Endothelial cell of umbilical vein (primary cell): ENCODE measurements at regions not wholly inside any gene's neighbourhood (a gene's known extent, or its start where the extent isn't known, plus 50 kb on each side); places are given as distances from the start of the nearest gene placed in this dataset.

Source experiments
- BruUV-seq: library from RNA; stranded (reverse); fragments of 400-500 nt; replicated peaks from 2 replicates; lab custom pipeline; 2021; lab: Mats Ljungman, UMichigan
- CTCF ChIA-PET: fragments of 300-600, 350-600 bp; sonication (Branson Sonifier 250); formaldehyde crosslinking; loops from one replicate; lab custom pipeline; 2021; ENCODE audit warnings: antibody characterized with exemption, inconsistent platforms; lab: Charles Lee
- POLR2A ChIA-PET: fragments of 300-600, 350-600 bp; sonication (Branson Sonifier 250); formaldehyde crosslinking; loops from one replicate; lab custom pipeline; 2021; ENCODE audit warnings: antibody characterized with exemption, inconsistent platforms; lab: Charles Lee
- DNase-seq: peaks from one replicate; pipeline ENCODE4 v3.0.0-alpha.2; 2011; ENCODE audit warnings: low read depth, low spot score
- FAIRE-seq: peaks from 2 replicates; lab custom pipeline; 2011; peaks lifted over from hg19 to GRCh38; lab: Jason Lieb, UNC
- H2AFZ ChIP-seq: 2 replicates; pipeline ENCODE4 v1.6.0; 2012; ENCODE audit warnings: low read depth, low read length, control low read depth, inconsistent platforms
- H3K27ac ChIP-seq: 2 replicates; pipeline ENCODE4 v1.5.1; 2011; ENCODE audit warnings: low read depth, mild to moderate bottlenecking, control low read depth, low read length, moderate library complexity; ENCODE audit not compliant: insufficient read depth
- H3K27me3 ChIP-seq, 2 experiments: 2 replicates each; pipeline versions ENCODE4 v1.6.0 to v1.6.1; 2011; ENCODE audit warnings: low read length in 2 of 2, mixed read lengths in 1 of 2; ENCODE audit not compliant: control insufficient read depth in 2 of 2, insufficient read depth in 2 of 2
- H3K36me3 ChIP-seq, 2 experiments: 2 replicates in 1 of 2; 3 replicates in 1 of 2; pipeline ENCODE4 v1.5.1; 2011; ENCODE audit warnings: low read length in 2 of 2, mild to moderate bottlenecking in 1 of 2, moderate library complexity in 1 of 2; ENCODE audit not compliant: control insufficient read depth in 2 of 2, insufficient read depth in 2 of 2; ENCODE audit errors: extremely low read depth in 1 of 2
- H3K4me1 ChIP-seq: 3 replicates; pipeline ENCODE4 v1.5.1; 2011; ENCODE audit warnings: mild to moderate bottlenecking, low read length; ENCODE audit not compliant: control insufficient read depth, insufficient read depth; ENCODE audit errors: extremely low read depth
- H3K4me2 ChIP-seq: 2 replicates; pipeline ENCODE4 v1.6.1; 2011; ENCODE audit warnings: low read length, control low read depth, mixed read lengths; ENCODE audit not compliant: insufficient read depth
- H3K4me3 ChIP-seq, 3 experiments: fragments of 200-600 bp in 1 of 3; sonication (generic), shearing (Covaris generic) in 1 of 3; replicated peaks in 1 of 3; 2 replicates each; pipeline ENCODE4 v1.5.1; 2011 to 2016; ENCODE audit warnings: control low read depth in 3 of 3, low read length in 3 of 3, mild to moderate bottlenecking in 2 of 3, inconsistent platforms in 1 of 3, low read depth in 1 of 3, moderate library complexity in 1 of 3; ENCODE audit not compliant: insufficient read depth in 1 of 3
- H3K79me2 ChIP-seq: 2 replicates; pipeline ENCODE4 v1.6.0; 2012; ENCODE audit warnings: low read length, inconsistent platforms; ENCODE audit not compliant: control insufficient read depth, insufficient read depth
- H3K9ac ChIP-seq: replicated peaks from 2 replicates; pipeline ENCODE3; 2011; ENCODE audit warnings: low read length, control low read depth; ENCODE audit not compliant: insufficient read depth; ENCODE audit errors: extremely low read depth
- H3K9me1 ChIP-seq: replicated peaks from 3 replicates; pipeline ENCODE4 v1.6.0; 2011; ENCODE audit warnings: mild to moderate bottlenecking, low read length; ENCODE audit not compliant: control insufficient read depth, insufficient read depth; ENCODE audit errors: extremely low read depth
- H3K9me3 ChIP-seq: replicated peaks from 2 replicates; pipeline ENCODE4 v1.5.1; 2012; ENCODE audit warnings: low read length, inconsistent platforms; ENCODE audit not compliant: control insufficient read depth, insufficient read depth
- H4K20me1 ChIP-seq: replicated peaks from 2 replicates; pipeline ENCODE3; 2011; ENCODE audit warnings: mild to moderate bottlenecking, low read length; ENCODE audit not compliant: control insufficient read depth, insufficient read depth; ENCODE audit errors: extremely low read depth
- FOS ChIP-seq: IDR thresholded peaks from 2 replicates; pipeline ENCODE4 v1.6.1; 2011; ENCODE audit warnings: mild to moderate bottlenecking, low read length, moderate library complexity, borderline replicate concordance; ENCODE audit not compliant: insufficient read depth
- GATA2 ChIP-seq: IDR thresholded peaks from 2 replicates; pipeline ENCODE4 v1.7.0; 2011; ENCODE audit warnings: low read depth, mild to moderate bottlenecking, moderate library complexity, mixed read lengths, low read length; ENCODE audit not compliant: insufficient read length, insufficient read depth
- JUN ChIP-seq: IDR thresholded peaks from 2 replicates; pipeline ENCODE4 v1.6.1; 2011; ENCODE audit warnings: borderline replicate concordance, low read depth; ENCODE audit not compliant: insufficient read length, insufficient read depth
- MYC ChIP-seq: IDR thresholded peaks from one replicate; pipeline ENCODE4 v1.6.1; 2011; ENCODE audit warnings: mild to moderate bottlenecking, low read depth, low read length
- POLR2A ChIP-seq: IDR thresholded peaks from 2 replicates; pipeline ENCODE4 v1.6.1; 2012; ENCODE audit warnings: low read depth, mild to moderate bottlenecking, control low read depth, low read length
- dilution Hi-C: fragments of 300-500 bp; cut with MboI; formaldehyde crosslinking; loops from one replicate; pipeline ENCODE4 v1.15.0; 2019; ENCODE audit warnings: low sequenced_read_pairs; ENCODE audit not compliant: extremely low pct_ligation_motif_present
- intact Hi-C: fragments of 100-400 bp; cut with micrococcal nuclease; formaldehyde crosslinking; loops from one replicate; pipeline ENCODE4 v1.10.0; 2022
- TF ChIP-seq, protein P1 (sequence below), 2 donors: IDR thresholded peaks; 1 replicate in 1 of 2; 2 replicates in 1 of 2; pipeline ENCODE4 v1.5.1; 2011; ENCODE audit warnings: low read length in 2 of 2, mild to moderate bottlenecking in 2 of 2, moderate library complexity in 2 of 2, control low read depth in 1 of 2, inconsistent platforms in 1 of 2, low read depth in 1 of 2; ENCODE audit not compliant: insufficient read depth in 1 of 2; ENCODE audit errors: extremely low read depth in 1 of 2

DNA sequence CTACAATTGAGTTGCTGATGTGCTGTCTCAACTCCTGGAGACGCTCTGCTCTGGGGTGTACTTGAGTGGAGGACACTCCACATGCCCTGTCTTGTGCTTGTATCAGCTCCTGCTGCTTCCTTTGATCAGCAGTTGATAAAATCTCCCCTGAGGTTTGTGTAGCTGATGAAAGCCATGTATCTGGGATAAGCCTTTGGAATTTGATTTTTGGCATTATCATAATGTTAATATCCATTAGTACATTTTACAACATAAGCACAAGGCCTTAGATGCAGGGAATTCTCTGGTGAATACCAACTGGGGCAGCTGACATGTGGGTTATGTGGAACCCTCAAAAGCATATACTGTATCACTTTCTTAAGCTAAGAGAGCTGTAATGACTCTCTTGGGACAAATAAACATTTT, 222.7 kb upstream of the ITGA4 start:
- FAIRE-seq: no peak
- H3K79me2 ChIP-seq: no peaks in the 10 kb centered on the region
- no peak for TF ChIP-seq GATA2
- TF ChIP-seq, protein P1, sequence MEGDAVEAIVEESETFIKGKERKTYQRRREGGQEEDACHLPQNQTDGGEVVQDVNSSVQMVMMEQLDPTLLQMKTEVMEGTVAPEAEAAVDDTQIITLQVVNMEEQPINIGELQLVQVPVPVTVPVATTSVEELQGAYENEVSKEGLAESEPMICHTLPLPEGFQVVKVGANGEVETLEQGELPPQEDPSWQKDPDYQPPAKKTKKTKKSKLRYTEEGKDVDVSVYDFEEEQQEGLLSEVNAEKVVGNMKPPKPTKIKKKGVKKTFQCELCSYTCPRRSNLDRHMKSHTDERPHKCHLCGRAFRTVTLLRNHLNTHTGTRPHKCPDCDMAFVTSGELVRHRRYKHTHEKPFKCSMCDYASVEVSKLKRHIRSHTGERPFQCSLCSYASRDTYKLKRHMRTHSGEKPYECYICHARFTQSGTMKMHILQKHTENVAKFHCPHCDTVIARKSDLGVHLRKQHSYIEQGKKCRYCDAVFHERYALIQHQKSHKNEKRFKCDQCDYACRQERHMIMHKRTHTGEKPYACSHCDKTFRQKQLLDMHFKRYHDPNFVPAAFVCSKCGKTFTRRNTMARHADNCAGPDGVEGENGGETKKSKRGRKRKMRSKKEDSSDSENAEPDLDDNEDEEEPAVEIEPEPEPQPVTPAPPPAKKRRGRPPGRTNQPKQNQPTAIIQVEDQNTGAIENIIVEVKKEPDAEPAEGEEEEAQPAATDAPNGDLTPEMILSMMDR (IDR thresholded peaks at IDR 0.05; ENCODE audit: extremely low read depth in 1 of 2, insufficient read depth in 1 of 2, low read depth in 1 of 2, low read length in 2 of 2): no peak
- no peak for TF ChIP-seq POLR2A
- TF ChIP-seq MYC: no peak
- no peak for TF ChIP-seq JUN
- no TSS peak for BruUV-seq
- ChIA-PET POLR2A (interaction anchor here (0.6 kb wide), 1 partner anchor 113 kb away, joined by 4 read pairs; no protein-coding TSS in a partner anchor), CTCF (no interaction called here)
- H2AFZ ChIP-seq: no peak overlapping the region
- H3K4me2 ChIP-seq: no peak overlapping the region
- no peaks in the 10 kb centered on the region for H3K9me3 ChIP-seq
- no peak overlapping the region for H3K27ac ChIP-seq
- H3K27me3 ChIP-seq: no peaks in the 10 kb centered on the region
- no peak overlapping the region for H3K9ac ChIP-seq
- no peaks in the 10 kb centered on the region for H3K36me3 ChIP-seq
- no peak for DNase-seq
- no peaks in the 10 kb centered on the region for H3K9me1 ChIP-seq
- intact Hi-C loops: no loop called here
- no peak overlapping the region for H3K4me3 ChIP-seq
- H4K20me1 ChIP-seq: no peaks in the 10 kb centered on the region
- dilution Hi-C loops: no loop called here
- H3K4me1 ChIP-seq: no peaks in the 10 kb centered on the region

DNA sequence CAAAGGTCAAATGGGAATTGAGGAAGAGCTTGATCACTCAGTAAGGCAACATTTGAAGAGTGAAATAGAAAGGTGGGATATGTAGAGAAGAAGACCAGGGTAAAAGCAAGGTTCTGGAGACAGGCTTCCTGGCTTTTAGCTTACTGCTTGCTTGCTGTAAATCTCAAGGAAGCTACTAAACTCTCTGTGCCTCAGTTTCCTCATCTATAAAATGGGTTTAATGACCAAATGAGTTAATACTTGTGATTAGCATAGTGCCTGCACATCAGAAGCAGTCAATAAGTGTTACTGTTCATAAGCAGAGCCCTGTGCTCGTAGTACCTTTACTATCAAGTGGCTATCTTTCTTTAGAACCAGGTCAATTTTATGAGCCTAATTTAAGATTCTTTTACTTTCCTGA, 222.2 kb upstream of the ITGA4 start:
- BruUV-seq: no TSS peak
- no peaks in the 10 kb centered on the region for H3K27me3 ChIP-seq
- dilution Hi-C loops: no loop called here

More for the DNA sequence above, 222.2 kb upstream of the ITGA4 start:
- Histone ChIP-seq H2AFZ (no peak overlapping the region), H3K79me2 (no peaks in the 10 kb centered on the region), H4K20me1 (no peaks in the 10 kb centered on the region), H3K9me1 (no peaks in the 10 kb centered on the region), H3K4me2 (no peak overlapping the region), H3K9ac (no peak overlapping the region), H3K4me1 (no peaks in the 10 kb centered on the region), H3K27ac (no peak overlapping the region), H3K9me3 (no peaks in the 10 kb centered on the region), H3K4me3 (no peak overlapping the region), H3K36me3 (no peaks in the 10 kb centered on the region)
- DNase-seq (no peak), FAIRE-seq (no peak)
- intact Hi-C loops: no loop called here
- CTCF ChIA-PET: no interaction called here
- TF ChIP-seq, protein P1 (IDR thresholded peaks at IDR 0.05; ENCODE audit: extremely low read depth in 1 of 2, insufficient read depth in 1 of 2, low read depth in 1 of 2, low read length in 2 of 2): no peak
- TF ChIP-seq JUN (no peak), POLR2A (no peak), FOS (no peak)
- POLR2A ChIA-PET: no interaction called here
